ENCODE measurements at regions not wholly inside any gene's neighbourhood (a gene's known extent, or its start where the extent isn't known, plus 50 kb on each side); places are given as distances from the start of the nearest gene placed in this dataset.
"Not testable (repeated sequence)": the region's sequence is repeated elsewhere in the genome, so short reads cannot be mapped to it uniquely, and the experiment has no call there.

DNA sequence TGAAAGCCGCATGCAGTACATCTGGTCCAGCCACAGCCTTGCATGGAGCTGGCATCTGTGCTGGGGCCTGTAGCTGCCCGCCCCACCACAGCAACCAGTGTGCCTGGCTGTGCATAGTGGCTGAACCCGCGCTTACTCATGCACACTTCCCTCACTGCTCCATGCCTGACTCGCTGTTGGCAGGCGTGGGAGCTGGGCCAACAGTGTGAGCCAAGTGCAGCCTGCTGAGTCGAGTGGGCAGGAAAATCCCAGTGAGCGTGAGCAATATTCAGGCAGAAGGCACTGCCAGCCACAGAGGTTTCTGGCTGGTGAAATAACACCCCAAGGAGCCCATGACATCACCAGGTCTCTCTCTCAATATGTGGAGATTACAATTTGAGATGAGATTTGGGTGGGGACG is 1674.1 kb upstream of the TMEFF2 start:
- peak; percentile 57 for DNase-seq (ENCODE audit: low read depth, low spot score)

DNA sequence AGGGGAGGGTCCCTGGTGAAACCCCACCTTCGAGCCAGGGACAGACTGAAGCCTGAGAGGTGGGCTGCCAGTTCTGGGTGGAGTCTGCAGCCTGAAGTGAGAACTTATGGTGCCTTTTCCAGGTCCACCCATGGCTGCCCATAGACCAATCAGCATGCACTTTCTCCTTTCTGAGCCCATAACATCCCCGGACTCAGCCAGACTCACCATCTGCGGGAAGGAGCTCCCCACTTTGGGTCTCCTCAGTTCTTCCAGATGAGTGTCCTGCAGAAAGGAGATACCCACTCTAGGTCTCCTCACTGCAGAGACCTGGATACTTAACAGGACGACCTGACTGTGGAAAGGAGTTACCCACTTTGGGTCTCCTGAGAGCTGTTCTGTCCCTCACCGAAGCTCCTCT is 1673.4 kb upstream of the TMEFF2 start:
- no peak for DNase-seq (ENCODE audit: low read depth, low spot score)

DNA sequence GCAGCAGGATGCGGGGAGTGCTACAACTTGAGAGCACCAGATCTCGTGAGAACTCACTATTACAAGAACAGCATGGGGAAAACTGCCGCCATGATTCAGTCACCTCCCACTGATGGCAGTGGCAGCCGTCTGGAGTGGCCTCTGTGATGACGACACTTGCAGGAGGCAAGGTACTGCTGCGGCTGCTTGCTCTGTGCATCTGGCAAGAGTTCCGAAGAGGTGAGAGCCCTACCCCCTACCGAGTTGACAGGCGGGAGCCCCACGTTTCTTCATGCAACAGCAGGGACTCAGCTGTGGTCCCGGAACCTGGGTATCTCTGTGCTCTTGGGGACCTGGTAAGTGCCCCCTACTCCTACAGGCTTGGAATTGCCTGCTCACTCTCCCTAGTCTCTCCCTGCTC is 1672.7 kb upstream of the TMEFF2 start:
- no peak for DNase-seq (ENCODE audit: low read depth, low spot score)

DNA sequence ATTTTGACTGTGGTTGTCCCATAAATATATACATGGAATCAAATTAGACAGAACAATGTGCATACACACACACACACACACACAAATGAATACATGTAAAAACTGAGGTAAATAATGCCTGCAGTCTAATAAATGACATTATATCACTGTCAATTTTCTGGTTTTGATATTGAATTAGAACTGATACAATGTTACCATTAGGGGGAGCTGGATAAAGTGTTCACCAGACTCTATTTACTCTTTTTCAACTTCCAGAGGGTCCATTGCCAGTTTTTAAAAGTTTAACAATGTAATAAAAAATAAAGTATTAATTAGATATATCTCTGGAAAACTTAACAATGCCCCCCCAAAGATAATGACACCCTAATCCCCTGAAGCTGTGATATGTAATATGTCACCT is 1666.8 kb upstream of the TMEFF2 start:
- DNase-seq (ENCODE audit: low read depth, low spot score), result no peak

DNA sequence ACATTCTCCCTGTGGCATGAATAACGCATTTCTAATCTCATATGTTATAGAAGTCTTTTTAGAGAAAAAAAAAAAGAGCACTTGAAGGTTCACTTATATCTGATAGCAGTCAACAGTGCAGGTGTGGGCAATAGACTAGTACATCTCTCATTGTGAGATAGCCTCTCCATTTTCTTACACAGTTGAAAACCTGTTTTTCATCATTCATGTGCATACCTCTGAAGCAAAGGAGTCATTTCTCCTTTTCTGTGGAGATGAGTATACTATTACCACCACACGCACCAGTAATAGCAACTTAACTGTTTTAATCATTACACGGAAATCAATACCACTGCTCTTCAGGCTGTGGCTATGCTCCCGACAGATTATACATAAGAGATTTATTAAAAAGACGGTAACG is 1653.3 kb upstream of the TMEFF2 start:
- no peak for DNase-seq (ENCODE audit: low read depth, low spot score)

DNA sequence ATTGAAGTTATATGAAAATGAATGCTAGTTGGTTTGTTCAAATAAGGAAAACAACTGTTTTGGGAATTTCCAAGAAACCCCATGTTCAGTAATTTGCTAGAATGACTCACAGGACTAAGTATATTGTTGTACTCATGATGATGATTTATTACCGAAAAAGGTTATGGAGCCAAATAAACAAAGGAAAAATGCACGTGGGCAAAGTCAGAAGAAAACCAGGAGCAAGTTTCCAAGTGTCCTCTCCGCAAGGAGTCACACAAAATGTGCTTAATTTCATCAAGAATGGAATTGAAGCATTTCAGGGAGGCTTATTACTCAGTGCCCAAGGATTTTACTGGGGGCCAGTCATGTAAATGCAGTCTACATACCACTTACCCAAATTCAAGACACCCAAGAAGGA is 1652.4 kb upstream of the TMEFF2 start:
- peak; percentile 69 for DNase-seq (ENCODE audit: low read depth, low spot score)

DNA sequence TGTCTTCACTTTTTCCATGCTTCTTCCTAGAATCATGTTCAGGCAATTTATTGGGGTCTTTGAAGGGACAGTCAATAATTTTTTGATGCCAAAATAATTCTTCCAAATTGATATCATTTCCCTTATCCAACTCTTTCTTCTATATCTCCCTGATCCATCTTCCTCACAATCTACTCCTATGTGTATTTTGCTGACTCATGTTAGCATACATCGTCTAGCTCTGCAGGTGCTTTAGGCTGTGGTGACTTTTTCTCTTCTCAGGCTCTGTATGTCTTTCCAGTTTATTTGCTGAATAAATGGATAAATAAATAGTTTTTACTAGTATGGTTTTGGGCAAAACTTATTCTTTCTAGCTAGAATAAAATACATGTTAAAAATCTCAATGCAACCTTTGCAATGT is 1650.9 kb upstream of the TMEFF2 start:
- DNase-seq (ENCODE audit: low read depth, low spot score), result no peak

DNA sequence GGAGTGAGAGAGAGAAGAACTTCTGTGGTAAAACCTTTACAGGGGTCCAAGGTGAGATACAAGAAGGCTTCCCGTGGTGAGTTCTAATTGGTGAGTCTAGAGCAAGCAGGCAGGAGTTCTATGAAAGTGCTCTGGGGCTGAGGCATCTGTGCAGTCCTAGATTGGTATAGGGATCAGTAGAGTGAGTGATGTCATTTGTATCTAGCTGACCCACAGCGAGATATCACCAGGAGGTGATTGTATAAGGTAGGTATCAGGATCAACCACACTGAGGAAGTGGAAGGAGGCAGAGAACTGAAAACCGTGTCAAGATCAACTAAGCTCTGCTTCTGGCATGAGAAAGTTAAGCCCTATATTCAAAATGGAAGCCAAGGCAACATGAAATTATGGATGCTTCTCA is 1648.9 kb upstream of the TMEFF2 start:
- no peak for DNase-seq (ENCODE audit: low read depth, low spot score)

DNA sequence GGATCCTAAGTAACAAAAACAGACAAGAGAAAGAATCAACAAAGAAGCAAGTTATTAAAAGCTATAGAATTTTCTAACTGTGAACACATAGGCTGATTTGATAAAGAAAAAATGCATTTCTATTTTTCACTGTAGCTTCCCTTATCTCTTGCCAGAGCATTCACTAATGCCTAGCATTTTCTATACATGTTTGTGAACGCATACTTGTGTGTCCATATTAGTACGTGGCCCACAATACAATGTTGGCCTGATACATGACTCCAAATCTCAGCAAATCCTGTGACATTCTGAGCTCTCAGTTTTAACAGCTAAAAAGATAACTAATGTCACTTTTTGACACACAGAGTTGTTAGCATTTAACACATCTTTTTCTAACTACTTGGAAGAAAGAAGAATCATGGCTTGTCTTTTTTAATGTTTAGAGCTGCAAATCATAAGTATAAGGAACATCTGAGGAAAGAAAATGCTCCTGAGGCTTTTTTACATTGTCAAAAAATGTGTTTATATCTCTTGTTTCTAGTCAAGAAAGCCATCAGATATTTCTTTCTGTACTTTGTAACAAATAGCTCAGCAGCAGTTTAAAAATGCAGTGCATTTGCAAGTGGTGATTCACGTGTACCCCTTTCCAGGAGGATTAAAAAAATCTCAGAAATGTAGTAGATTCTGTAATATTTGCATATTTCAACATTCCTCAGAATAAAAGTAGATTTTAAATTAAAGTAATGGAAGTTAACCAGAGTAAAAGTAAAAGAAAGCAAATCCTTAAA is 1646.8 kb upstream of the TMEFF2 start:
- peak; percentile 61 for DNase-seq (ENCODE audit: low read depth, low spot score)

DNA sequence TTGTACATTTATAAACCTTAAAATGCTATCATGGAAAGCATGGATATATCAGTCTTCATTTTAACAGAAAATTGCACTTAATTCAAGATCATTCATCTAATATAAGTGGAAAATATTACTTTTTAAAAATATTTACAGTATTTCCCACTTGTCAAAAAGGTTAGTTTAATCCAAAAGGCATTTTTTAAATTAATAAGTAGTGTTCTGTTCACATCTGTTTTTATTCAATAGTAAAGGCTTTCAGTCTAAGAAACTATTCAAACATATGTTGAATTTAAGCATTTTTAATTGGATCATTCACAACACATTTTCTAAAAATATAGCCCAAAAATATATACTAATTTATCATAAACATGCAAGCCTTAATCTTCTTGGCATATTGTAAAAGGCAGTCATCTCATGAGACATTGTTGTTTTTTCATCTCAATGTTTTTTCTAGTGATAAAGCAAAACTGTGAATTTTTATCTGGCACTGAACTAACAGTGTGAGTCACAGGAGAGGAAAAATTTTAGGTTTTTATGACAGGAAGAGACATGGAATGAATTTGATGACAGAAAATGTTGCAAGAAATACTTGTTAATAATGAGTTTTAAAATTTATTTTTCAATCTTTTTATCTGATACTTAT is 1642.5 kb upstream of the TMEFF2 start:
- DNase-seq (ENCODE audit: low read depth, low spot score), result no peak

DNA sequence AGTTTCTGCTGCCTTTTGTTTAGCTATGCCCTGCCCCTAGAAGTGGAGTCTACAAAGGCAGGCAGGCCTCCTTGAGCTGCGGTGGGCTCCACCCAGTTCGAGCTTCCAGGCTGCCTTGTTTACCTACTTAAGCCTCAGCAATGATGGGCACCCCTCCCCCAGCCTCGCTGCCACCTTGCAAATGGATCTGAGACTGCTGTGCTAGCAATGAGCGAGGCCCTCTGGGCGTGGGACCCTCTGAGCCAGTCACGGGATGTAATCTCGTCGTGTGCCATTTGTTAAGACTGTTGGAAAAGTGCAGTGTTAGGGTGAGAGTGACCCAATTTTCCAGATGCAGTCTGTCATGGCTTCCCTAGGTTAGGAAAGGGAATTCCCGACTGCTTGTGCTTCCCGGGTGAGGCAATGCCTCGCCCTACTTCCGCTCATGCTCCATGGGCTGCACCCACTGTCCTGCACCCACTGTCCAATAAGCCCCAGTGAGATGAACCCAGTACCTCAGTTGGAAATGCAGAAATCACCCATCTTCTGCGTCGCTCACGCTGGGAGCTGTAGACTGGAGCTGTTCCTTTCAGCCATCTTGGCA is 1641.8 kb upstream of the TMEFF2 start:
- DNase-seq (ENCODE audit: low read depth, low spot score), result not testable (repeated sequence)

DNA sequence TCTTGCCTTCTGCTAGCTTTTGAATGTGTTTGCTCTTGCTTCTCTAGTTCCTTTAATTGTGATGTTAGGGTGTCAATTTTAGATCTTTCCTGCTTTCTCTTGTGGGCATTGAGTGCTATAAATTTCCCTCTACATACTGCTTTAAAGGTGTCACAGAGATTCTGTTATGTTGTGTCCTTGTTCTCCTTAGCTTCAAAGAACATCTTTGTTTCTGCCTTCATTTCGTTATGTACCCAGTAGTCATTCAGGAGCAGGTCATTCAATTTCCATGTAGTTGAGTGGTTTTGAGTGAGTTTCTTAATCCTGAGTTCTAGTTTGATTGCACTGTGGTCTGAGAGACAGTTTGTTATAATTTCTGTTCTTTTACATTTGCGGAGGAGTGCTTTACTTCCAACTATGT is 1639.2 kb upstream of the TMEFF2 start:
- not testable (repeated sequence) for DNase-seq (ENCODE audit: low read depth, low spot score)

DNA sequence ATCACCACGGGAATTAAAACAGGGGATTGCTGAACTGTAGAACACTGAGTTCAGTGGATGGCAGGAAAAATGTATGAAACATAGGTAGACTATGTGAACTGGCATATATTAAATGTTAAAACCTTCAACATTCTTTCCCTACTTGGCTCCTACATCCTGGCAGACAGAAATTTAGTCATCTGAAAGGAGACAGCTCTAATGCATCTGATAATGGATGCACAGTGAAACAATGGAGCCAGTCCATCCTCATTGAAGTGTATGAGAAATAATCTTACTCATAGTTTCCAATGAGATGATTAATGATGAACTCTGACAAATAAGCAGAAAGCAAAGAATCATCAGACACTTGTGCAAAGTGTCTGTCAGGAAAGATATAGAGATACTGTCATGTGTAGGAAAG is 1629.7 kb upstream of the TMEFF2 start:
- DNase-seq (ENCODE audit: low read depth, low spot score), result peak; percentile 65

DNA sequence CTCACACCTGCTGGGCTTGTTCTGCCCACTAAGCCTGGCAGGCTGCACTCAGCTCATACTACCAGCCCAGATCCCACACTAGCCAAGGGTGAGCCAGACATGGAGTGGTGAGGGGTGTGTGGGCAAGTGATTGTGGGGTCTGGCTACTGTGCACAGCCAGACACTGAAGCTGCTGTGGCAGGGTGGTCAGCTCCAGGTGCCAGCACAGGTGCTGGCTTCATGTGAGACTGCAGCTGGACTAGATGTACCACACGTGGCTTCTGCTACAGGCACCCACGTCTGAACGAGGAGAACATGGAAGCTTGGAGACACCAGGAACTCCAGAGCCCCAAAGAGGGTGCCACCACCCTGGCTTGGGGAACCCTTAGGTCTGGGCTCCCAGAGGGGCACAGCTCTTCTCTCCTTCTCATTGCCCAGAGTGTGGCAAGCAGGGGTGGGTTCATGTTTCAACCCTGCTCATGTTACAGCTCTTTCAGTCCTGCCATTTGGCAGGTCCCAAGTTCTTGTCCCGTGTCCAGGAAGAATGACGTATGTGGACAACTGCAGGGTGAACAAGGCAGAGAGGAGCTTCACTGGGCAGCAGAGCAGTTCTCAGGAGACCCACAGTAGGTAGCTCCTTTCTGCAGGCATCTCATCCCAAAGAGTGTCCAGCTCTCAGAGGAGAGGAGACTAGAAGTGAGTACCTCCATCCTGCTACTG is 1624.2 kb upstream of the TMEFF2 start:
- DNase-seq (ENCODE audit: low read depth, low spot score), result no peak

DNA sequence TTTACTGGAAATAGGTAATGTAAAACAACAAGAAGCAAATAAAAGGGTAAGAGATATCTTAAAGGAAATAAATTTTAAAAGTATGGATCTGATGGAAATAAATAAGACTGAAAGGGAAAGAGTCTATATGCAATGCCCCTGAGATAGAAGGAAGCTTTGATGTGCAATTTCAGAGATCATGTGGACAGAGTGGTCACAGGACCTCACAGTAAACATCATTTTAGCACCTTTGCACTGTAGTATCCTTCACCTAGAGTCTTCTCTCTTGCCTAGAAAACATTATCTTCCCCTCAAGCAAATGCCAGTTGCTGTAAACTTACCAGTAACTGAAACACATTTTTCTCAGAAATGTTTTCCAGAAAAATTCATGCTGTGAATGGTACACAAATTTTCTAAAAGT is 1621.3 kb upstream of the TMEFF2 start:
- DNase-seq (ENCODE audit: low read depth, low spot score), result no peak

DNA sequence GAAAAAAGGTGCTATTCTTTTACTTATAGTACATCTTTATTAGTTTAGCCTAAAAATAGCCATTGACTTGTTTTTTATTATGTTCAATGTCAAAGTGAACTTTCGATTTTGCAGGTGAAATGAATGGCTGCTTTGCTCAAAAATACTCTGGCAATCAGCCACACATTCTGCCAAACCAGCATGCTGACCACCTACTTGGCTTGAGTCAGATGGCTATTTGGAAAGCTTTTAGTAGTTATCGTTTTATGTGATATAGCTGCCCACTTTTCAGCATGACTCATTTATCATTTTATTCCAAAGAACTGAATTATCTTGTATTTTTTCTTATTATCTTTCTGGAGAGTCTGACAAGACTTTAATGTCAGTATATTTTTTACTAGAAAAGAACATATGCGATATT is 1615.8 kb upstream of the TMEFF2 start:
- peak; percentile 56 for DNase-seq (ENCODE audit: low read depth, low spot score)

DNA sequence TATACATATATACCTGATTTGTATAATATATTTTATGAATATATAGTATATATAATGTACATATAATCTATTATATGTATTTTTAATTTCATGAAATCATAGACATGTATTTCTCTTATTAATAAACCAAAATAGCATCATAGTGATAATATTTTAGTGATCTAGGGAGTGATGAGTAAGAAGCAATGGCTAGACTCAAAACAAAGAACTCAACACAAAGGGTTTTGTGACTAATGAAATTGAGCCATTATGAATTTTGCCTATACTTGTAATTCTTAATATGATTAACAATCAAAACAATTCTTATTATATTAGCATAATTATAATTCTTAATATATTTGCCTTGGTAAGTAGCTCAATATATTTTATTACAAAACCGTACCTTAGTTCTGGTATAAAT is 1614.1 kb upstream of the TMEFF2 start:
- DNase-seq (ENCODE audit: low read depth, low spot score), result no peak

DNA sequence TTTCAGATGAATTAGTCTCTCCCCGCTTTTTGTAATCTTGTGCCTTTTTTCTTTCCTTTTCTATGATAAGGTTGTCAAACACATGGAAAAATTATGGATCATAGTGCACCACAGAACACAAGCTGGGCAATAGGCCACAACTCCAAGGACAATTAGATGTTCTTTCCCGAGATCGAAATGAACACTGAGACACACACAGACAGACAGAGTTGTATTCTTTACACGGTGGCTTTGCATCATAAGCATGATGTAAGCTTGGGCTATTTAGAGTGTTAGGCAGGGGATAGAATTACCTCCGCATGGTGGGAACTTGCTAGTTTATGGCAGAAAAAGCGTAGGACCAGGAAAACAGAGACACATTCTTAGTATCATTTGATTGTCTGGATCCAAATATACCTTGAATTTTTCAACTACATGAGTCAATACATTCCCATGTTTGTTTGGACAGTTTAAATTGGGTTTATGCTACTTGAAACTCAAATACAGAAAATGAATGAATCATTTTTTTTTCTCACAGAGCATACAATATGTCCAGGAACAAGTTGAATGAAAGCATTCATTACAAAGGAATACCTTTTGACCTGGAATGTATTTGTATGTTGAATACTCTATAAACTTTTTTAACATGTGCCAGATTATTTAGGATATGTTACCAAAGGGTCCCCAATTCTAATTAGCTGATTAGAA is 1611.5 kb upstream of the TMEFF2 start:
- peak; percentile 15 for DNase-seq (ENCODE audit: low read depth, low spot score)

DNA sequence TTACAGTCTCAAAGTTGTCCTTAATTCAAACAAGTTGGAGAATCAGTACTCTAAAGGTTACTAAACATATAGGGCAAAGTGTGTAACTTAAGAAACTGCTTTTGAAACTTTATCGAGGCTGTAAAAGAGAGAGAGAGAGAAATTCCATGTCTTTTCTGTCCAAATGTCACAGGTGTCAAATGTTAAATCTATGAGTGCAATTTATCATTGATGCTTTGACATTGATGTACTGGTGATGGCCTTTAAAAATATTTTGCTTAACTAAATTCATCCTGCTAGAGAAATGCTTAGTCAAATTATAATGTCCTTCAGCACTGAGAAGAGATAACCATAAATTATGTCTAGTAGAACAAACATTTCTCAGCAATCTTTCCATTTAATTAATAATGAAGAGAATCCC is 1602.1 kb upstream of the TMEFF2 start:
- no peak for DNase-seq (ENCODE audit: low read depth, low spot score)

DNA sequence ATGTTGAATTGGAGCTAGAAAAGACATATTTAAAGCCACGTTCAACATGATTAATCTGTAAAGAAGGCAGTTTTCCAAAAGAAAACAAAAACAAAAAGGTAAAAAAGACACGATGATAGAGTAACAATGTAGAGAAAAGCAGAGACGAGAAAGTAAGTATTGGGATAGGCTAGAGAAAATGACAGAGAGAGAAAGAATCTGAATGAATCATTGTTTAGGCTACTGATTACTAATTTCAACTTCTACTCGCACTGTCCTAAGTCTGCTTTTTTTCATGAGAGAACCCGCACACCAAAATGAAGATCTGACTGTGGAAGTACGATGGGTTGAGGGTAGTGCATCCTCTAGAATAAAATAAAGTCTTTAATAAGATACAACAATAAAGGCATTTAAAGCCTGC is 1599.2 kb upstream of the TMEFF2 start:
- DNase-seq (ENCODE audit: low read depth, low spot score), result peak; percentile 25

DNA sequence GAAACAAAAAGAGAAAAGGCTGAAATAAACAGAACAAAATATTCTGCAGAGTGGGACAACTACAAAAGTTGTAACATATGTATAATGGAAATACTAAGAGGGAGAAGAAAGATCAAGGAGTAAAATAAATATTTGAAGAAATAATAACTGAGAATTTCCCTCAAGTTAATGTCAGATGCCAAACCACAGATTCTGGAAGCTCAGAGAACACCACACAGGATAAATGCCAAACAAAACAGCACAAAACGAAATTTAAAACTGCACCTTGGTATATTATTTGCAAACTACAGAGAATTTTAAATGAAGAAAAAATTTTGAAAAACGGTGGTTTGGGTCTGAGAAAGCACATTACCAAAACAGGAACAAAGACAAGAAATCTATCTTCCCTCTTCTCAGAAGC is 1588.9 kb upstream of the TMEFF2 start:
- DNase-seq (ENCODE audit: low read depth, low spot score), result peak; percentile 55

DNA sequence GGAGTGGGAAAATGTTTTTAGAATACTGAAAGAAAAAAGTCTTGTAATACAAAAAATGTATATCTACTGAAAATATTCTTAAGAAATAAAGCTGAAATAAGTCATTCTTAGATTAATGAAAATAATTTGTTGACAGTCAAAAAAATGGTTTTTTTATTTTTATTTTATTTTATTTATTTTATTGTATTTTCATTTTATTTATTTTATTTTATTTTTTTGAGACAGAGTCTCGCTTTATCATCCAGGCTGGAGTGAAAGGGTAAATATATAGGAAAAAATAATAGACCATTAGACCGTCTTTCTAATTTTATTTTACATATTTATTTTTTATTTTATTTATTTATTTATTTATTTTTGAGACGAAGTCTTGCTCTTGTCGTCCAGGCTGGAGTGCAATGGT is 1583.6 kb upstream of the TMEFF2 start:
- no peak for DNase-seq (ENCODE audit: low read depth, low spot score)

Measured in astrocyte of the hippocampus (primary cell).